ENCODE measurements at regions not wholly inside any gene's neighbourhood (a gene's known extent, or its start where the extent isn't known, plus 50 kb on each side); places are given as distances from the start of the nearest gene placed in this dataset.

GRCh38 chr12:94032368-94032767 is 116.0 kb upstream of the PLXNC1 start:
- no peak for TF ChIP-seq CTCF (IDR thresholded peaks at IDR 0.05; ENCODE audit: low read depth, low read length)
- no peak for TF ChIP-seq MYC (IDR thresholded peaks at IDR 0.05; ENCODE audit: low read depth, low read length)
- TF ChIP-seq POLR2A (IDR thresholded peaks at IDR 0.05; ENCODE audit: extremely low read depth, insufficient read length): no peak

Data from NB4 (cell line).